Astrocyte of the spinal cord (primary cell): ENCODE measurements at regions not wholly inside any gene's neighbourhood (a gene's known extent, or its start where the extent isn't known, plus 50 kb on each side); places are given as distances from the start of the nearest gene placed in this dataset.
A peak's percentile ranks its signal among the peaks of the same experiment; 100 is the strongest.

Experiments
- DNase-seq: peaks from one replicate; pipeline ENCODE4 v3.0.0; 2011; ENCODE audit warnings: low read depth, low spot score
- H3K4me3 ChIP-seq: 2 replicates; pipeline ENCODE4 v1.5.1; 2011; ENCODE audit warnings: low read depth, mild to moderate bottlenecking, low read length, moderate library complexity
- in situ Hi-C: cut with HindIII; loops from 2 replicates; pipeline ENCODE4 v1.10.0; 2017; ENCODE audit warnings: low sequenced_read_pairs
- TF ChIP-seq, protein P1 (sequence below): IDR thresholded peaks from 2 replicates; pipeline ENCODE4 v1.5.1; 2012; ENCODE audit warnings: low read depth, mild to moderate bottlenecking, low read length, inconsistent platforms

DNA sequence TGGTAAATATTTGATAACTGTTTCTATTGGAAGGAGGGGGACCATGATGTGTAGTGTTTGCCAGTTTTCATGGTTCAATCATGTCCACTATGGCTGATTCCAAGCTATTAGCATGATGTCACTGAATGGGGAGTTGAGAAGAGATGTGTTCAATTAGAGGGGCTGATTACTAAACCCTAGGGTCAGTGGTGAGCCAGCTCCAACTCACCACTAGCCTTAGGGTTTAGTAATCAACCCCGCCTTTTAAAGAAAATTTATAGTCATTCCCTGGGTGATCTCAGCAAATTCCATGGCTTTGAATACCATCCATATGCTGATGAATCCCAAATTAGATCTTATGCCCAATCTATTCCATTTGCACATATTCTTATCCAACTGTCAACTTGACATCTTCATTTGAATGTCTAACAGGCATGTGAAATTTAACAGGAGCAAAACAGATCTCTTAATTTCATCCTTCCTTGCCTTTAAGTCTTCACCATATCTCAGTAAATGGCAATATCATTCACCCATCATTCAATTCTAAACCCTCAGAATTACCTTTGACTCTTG is 98.8 kb downstream of the GCNT1 start:
- no peak for DNase-seq
- no peak overlapping the region for H3K4me3 ChIP-seq
- TF ChIP-seq, protein P1, sequence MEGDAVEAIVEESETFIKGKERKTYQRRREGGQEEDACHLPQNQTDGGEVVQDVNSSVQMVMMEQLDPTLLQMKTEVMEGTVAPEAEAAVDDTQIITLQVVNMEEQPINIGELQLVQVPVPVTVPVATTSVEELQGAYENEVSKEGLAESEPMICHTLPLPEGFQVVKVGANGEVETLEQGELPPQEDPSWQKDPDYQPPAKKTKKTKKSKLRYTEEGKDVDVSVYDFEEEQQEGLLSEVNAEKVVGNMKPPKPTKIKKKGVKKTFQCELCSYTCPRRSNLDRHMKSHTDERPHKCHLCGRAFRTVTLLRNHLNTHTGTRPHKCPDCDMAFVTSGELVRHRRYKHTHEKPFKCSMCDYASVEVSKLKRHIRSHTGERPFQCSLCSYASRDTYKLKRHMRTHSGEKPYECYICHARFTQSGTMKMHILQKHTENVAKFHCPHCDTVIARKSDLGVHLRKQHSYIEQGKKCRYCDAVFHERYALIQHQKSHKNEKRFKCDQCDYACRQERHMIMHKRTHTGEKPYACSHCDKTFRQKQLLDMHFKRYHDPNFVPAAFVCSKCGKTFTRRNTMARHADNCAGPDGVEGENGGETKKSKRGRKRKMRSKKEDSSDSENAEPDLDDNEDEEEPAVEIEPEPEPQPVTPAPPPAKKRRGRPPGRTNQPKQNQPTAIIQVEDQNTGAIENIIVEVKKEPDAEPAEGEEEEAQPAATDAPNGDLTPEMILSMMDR: no peak
- in situ Hi-C loops: no loop called here

DNA sequence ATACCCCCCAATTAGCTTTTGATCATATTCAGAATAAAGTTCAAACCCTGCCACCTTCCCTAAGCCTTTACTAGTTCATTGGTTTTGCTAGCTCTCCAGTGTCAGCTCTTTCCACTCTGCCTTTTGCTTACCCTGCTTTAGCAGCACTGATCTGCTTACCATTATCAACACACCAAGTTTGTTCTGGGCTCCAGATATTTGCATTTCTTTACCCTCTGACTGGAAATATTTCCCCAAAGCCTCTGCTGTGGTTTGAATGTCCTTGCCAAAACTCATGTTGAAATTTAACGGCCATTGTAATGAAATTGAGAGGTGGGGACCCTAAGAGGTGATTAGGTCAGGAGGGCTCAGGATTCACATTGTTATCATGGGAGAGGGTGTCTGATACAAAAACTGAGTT is 99.5 kb downstream of the GCNT1 start:
- DNase-seq: no peak
- in situ Hi-C loops: no loop called here
- TF ChIP-seq, protein P1: no peak
- H3K4me3 ChIP-seq: no peak overlapping the region

DNA sequence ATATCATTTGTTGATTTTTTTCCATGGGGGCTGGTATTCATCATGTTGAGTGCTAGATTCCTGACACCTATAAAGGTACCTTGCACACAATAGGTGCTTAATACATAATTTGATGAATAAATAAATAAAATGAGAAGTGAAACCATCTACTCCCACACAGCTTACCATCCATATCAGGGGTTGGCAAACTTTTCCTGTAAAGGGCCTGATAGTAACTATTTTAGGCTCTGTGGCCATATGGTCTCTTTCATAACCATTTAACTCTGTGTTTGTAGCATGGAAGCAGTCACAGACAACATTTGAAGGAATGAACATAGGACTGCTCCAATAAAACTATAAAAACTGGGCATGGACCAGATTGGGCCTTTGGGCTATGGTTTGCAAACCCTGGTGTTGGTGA is 100.3 kb downstream of the GCNT1 start:
- H3K4me3 ChIP-seq: no peak overlapping the region
- DNase-seq: no peak
- in situ Hi-C loops: no loop called here
- TF ChIP-seq, protein P1: no peak

DNA sequence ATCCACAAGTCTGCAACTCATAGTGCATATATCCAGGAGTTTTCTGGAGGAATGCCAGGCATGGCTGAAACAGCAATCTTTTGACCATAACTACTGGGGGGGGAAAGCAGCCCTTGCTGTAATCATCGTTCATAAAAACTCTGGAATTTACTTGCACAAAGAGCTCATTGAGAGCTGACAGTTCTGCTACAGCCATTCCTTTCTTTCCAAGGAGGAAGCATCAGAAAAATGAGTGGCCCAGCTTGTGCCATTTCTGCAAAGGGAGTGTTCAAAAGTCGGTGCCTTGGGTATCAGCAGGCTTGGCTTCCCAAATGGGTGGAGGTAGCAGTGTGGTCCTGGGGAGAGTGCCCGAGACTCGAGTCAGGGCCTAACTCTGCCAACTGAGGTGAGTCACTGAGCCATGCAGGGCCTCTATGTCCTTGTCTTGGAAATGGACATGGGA is 101.5 kb downstream of the GCNT1 start:
- in situ Hi-C loops: no loop called here
- TF ChIP-seq, protein P1: no peak
- peak; percentile 73 for DNase-seq
- H3K4me3 ChIP-seq: no peak overlapping the region

DNA sequence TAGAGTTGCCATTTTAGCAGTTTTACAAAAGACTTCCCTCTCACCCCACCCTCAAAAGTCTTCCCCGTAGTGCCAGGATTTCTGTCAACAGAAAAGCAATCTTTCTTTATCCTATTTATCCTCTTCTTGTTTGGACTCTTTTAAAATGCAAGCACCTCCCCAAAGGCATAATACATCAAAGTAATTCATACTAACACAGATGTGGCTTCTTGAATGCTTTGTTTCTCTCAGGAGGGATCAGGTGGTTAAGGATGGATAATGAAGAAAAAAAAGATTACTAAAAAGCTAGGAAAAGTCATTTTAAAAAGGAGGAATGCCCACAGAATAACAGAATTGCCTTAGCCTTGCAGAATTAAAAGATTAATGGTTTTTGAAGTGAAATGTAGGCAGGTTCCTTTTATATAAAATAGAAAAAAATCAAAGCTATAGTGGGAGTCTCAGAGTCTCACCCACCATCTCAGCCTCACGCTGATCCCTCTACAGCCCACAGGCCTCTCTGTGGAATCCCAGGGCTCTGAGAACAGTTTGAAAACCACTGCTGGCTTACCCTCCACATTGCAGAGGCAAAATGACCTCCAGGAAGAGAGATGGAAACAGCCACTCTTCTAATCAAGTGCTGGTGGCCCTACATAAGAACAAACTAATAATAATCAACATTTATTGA is 102.2 kb downstream of the GCNT1 start:
- in situ Hi-C loops: no loop called here
- TF ChIP-seq, protein P1: no peak
- no peak for DNase-seq
- H3K4me3 ChIP-seq: no peak overlapping the region
